ENCODE measurements at regions not wholly inside any gene's neighbourhood (a gene's known extent, or its start where the extent isn't known, plus 50 kb on each side); places are given as distances from the start of the nearest gene placed in this dataset.

DNA sequence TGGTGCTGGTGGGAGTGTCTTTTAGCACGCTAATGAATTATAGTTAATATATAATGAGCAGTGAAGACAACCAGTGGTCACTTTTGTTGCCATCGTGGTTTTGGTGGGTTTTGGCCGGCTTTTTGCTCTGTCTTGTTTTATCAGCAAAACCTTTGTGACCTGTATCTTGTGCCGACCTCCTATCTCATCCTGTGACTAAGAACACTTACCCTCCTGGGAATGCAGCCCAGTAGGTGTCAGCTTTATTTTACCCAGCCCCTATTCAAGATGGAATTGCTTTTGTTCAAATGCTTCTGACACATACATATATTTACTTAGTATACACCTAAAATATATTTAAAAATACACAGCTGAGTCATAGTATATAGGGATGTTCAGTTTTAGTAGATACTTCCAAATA lies 770.3 kb downstream of the PDCD6IP start:
- Histone ChIP-seq H2AFZ (ENCODE audit: low read depth, low read length) (no peak overlapping the region), H3K27ac (ENCODE audit: low read length) (no peak overlapping the region), H3K36me3 (replicated peaks; ENCODE audit: low read depth, low read length) (no peaks in the 10 kb centered on the region), H3K27me3 (ENCODE audit: low read depth, low read length) (no peaks in the 10 kb centered on the region), H3K9me3 (ENCODE audit: insufficient read depth, low read length) (no peaks in the 10 kb centered on the region), H4K20me1 (ENCODE audit: insufficient read depth, low read length) (no peaks in the 10 kb centered on the region), H3K9ac (ENCODE audit: low read length) (no peak overlapping the region), H3K4me1 (ENCODE audit: low read length) (no peaks in the 10 kb centered on the region), H3K4me2 (ENCODE audit: low read length) (no peak overlapping the region), H3K4me3 (ENCODE audit: low read length) (no peak overlapping the region), H3K79me2 (ENCODE audit: low read length) (no peaks in the 10 kb centered on the region)
- TF ChIP-seq, protein P1, sequence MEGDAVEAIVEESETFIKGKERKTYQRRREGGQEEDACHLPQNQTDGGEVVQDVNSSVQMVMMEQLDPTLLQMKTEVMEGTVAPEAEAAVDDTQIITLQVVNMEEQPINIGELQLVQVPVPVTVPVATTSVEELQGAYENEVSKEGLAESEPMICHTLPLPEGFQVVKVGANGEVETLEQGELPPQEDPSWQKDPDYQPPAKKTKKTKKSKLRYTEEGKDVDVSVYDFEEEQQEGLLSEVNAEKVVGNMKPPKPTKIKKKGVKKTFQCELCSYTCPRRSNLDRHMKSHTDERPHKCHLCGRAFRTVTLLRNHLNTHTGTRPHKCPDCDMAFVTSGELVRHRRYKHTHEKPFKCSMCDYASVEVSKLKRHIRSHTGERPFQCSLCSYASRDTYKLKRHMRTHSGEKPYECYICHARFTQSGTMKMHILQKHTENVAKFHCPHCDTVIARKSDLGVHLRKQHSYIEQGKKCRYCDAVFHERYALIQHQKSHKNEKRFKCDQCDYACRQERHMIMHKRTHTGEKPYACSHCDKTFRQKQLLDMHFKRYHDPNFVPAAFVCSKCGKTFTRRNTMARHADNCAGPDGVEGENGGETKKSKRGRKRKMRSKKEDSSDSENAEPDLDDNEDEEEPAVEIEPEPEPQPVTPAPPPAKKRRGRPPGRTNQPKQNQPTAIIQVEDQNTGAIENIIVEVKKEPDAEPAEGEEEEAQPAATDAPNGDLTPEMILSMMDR (IDR thresholded peaks at IDR 0.05; ENCODE audit: low read depth, low read length): no peak
- TF ChIP-seq EZH2phosphoT487 (IDR thresholded peaks at IDR 0.05; ENCODE audit: low read depth): no peak

DNA sequence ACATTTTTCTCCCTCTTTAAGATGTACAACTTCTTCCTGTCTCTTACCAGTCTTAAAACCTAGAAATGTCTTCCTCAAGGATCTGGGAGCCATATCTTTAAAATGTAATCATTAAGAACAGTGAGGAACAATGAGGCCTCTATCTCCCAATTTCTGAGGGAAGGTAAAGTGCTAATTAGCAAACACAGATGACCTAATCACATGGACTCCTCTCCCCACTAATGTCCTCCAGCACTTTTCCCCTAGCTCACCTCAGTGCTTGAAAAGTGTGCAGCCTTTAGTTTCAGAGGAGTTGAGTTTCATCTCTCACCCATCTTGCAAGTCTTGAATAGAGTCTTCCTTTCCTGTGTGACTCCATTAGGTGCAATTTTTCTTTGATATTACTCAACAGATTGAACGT lies 771.0 kb downstream of the PDCD6IP start:
- H3K79me2 ChIP-seq (ENCODE audit: low read length): no peaks in the 10 kb centered on the region
- H3K4me2 ChIP-seq (ENCODE audit: low read length): no peak overlapping the region
- H3K4me1 ChIP-seq (ENCODE audit: low read length): no peaks in the 10 kb centered on the region
- no peaks in the 10 kb centered on the region for H3K36me3 ChIP-seq (replicated peaks; ENCODE audit: low read depth, low read length)
- TF ChIP-seq, protein P1 (IDR thresholded peaks at IDR 0.05; ENCODE audit: low read depth, low read length): no peak
- TF ChIP-seq EZH2phosphoT487 (IDR thresholded peaks at IDR 0.05; ENCODE audit: low read depth): no peak
- no peaks in the 10 kb centered on the region for H4K20me1 ChIP-seq (ENCODE audit: insufficient read depth, low read length)
- H3K9ac ChIP-seq (ENCODE audit: low read length): no peak overlapping the region
- H3K27ac ChIP-seq (ENCODE audit: low read length): no peak overlapping the region
- no peak overlapping the region for H3K4me3 ChIP-seq (ENCODE audit: low read length)
- H3K9me3 ChIP-seq (ENCODE audit: insufficient read depth, low read length): no peaks in the 10 kb centered on the region
- H2AFZ ChIP-seq (ENCODE audit: low read depth, low read length): no peak overlapping the region
- H3K27me3 ChIP-seq (ENCODE audit: low read depth, low read length): no peaks in the 10 kb centered on the region

DNA sequence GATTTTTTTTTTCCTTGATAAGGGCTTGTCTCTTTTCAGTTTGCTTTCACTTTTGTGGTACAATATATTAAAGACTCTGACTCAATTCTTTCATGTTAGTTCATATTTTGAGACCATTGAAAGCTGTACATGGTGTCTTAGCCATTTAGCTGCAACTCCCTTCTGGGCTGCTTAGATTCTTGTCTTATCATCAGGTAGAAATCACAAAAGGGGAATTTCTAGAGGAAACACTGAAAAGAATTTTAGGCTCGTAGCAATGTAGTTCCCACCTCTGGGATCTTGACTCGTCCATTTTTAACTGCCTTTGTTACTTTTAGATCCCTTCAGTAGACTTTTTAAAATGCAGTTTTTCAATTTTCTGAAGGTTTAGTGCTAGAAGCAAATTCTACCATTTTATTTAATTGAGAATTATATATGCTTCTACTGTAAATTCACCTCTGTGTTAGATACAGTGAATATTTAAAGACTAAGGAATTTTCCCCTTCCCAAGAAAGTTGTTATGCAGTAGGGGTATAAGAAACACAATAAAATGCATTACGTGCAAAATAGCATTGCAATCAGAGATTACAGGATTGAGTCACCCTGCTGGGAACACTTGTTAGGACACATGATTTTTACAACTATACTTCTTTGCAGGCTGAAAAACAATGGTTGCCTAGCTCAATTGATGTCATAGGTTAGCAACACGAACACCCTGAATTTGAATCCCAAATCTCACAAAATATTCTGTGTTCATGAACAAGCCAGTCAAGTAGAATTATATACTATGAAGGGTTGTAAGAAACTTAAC lies 772.7 kb downstream of the PDCD6IP start:
- Histone ChIP-seq H3K4me2 (ENCODE audit: low read length) (no peak overlapping the region), H2AFZ (ENCODE audit: low read depth, low read length) (no peak overlapping the region), H3K9ac (ENCODE audit: low read length) (no peak overlapping the region), H3K27me3 (ENCODE audit: low read depth, low read length) (no peaks in the 10 kb centered on the region), H4K20me1 (ENCODE audit: insufficient read depth, low read length) (no peaks in the 10 kb centered on the region), H3K36me3 (replicated peaks; ENCODE audit: low read depth, low read length) (no peaks in the 10 kb centered on the region), H3K4me1 (ENCODE audit: low read length) (no peaks in the 10 kb centered on the region), H3K79me2 (ENCODE audit: low read length) (no peaks in the 10 kb centered on the region), H3K27ac (ENCODE audit: low read length) (no peak overlapping the region), H3K4me3 (ENCODE audit: low read length) (no peak overlapping the region), H3K9me3 (ENCODE audit: insufficient read depth, low read length) (no peaks in the 10 kb centered on the region)
- TF ChIP-seq EZH2phosphoT487 (IDR thresholded peaks at IDR 0.05; ENCODE audit: low read depth): no peak
- TF ChIP-seq, protein P1 (IDR thresholded peaks at IDR 0.05; ENCODE audit: low read depth, low read length): no peak

DNA sequence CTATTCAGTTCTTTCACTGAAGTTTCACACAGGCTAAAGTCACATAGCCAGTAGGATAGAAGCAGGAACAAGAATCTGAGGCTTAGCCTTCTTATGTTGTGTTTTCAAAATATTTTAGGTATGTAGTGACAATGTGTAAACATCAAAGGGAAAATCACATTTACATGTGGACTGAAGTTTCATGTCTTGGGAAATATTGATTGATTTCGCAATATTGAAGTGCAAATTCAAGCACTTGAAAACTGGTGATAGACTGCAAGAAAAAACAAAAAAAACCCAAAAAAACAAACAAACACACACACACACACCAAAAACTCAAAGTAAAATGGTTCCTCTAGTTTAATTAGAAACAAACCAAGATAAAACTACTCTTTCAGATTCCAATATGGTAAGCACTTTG lies 773.3 kb downstream of the PDCD6IP start:
- H3K4me1 ChIP-seq (ENCODE audit: low read length): no peaks in the 10 kb centered on the region
- TF ChIP-seq, protein P1 (IDR thresholded peaks at IDR 0.05; ENCODE audit: low read depth, low read length): no peak
- TF ChIP-seq EZH2phosphoT487 (IDR thresholded peaks at IDR 0.05; ENCODE audit: low read depth): no peak
- no peaks in the 10 kb centered on the region for H4K20me1 ChIP-seq (ENCODE audit: insufficient read depth, low read length)
- H2AFZ ChIP-seq (ENCODE audit: low read depth, low read length): no peak overlapping the region
- no peak overlapping the region for H3K27ac ChIP-seq (ENCODE audit: low read length)
- no peaks in the 10 kb centered on the region for H3K27me3 ChIP-seq (ENCODE audit: low read depth, low read length)
- no peaks in the 10 kb centered on the region for H3K9me3 ChIP-seq (ENCODE audit: insufficient read depth, low read length)
- no peaks in the 10 kb centered on the region for H3K36me3 ChIP-seq (replicated peaks; ENCODE audit: low read depth, low read length)
- H3K4me2 ChIP-seq (ENCODE audit: low read length): no peak overlapping the region
- no peaks in the 10 kb centered on the region for H3K79me2 ChIP-seq (ENCODE audit: low read length)
- H3K4me3 ChIP-seq (ENCODE audit: low read length): no peak overlapping the region
- H3K9ac ChIP-seq (ENCODE audit: low read length): no peak overlapping the region
